GM23248 (cell line): ENCODE measurements at regions not wholly inside any gene's neighbourhood (a gene's known extent, or its start where the extent isn't known, plus 50 kb on each side); places are given as distances from the start of the nearest gene placed in this dataset.

Experiments
- DNase-seq: peaks from one replicate; pipeline ENCODE4 v3.0.0-alpha.2; 2015
- H2AFZ ChIP-seq: fragments of 200-600 bp; sonication (generic); 2 replicates; pipeline ENCODE4 v1.6.1; 2016; ENCODE audit warnings: antibody characterized with exemption
- H3F3A ChIP-seq: fragments of 200-600 bp; sonication (generic); 2 replicates; pipeline ENCODE4 v1.6.1; 2016; ENCODE audit warnings: mild to moderate bottlenecking, antibody characterized with exemption, mixed run types; ENCODE audit not compliant: insufficient read depth
- H3K27ac ChIP-seq: fragments of 200-600 bp; sonication (generic); 2 replicates; pipeline ENCODE4 v1.5.1; 2016; ENCODE audit warnings: mild to moderate bottlenecking
- H3K27me3 ChIP-seq: fragments of 200-600 bp; sonication (generic); replicated peaks from 2 replicates; pipeline ENCODE4 v1.6.1; 2016; ENCODE audit warnings: mild to moderate bottlenecking; ENCODE audit not compliant: insufficient read depth
- H3K36me3 ChIP-seq: fragments of 200-600 bp; sonication (generic); 2 replicates; pipeline ENCODE4 v1.6.1; 2016; ENCODE audit warnings: low read depth, mild to moderate bottlenecking
- H3K4me1 ChIP-seq: fragments of 200-600 bp; sonication (generic); 2 replicates; pipeline ENCODE4 v1.6.1; 2016; ENCODE audit warnings: mild to moderate bottlenecking; ENCODE audit not compliant: insufficient read depth
- H3K4me2 ChIP-seq: fragments of 200-600 bp; sonication (generic); one replicate; pipeline ENCODE4 v1.6.1; 2016; ENCODE audit warnings: mild to moderate bottlenecking; ENCODE audit not compliant: unreplicated experiment
- H3K4me3 ChIP-seq: fragments of 200-600 bp; sonication (generic); 2 replicates; pipeline ENCODE4 v1.5.1; 2016; ENCODE audit warnings: mild to moderate bottlenecking
- H3K79me2 ChIP-seq: fragments of 200-600 bp; sonication (generic); 2 replicates; pipeline ENCODE4 v1.6.1; 2016; ENCODE audit warnings: mild to moderate bottlenecking; ENCODE audit not compliant: insufficient read depth
- H3K9ac ChIP-seq: fragments of 200-600 bp; sonication (generic); 2 replicates; pipeline ENCODE4 v1.6.1; 2016; ENCODE audit warnings: mild to moderate bottlenecking
- H3K9me2 ChIP-seq: fragments of 200-600 bp; sonication (generic); 2 replicates; pipeline ENCODE4 v1.6.1; 2016; ENCODE audit warnings: mixed run types, mild to moderate bottlenecking, moderate library complexity; ENCODE audit not compliant: insufficient read depth
- H3K9me3 ChIP-seq: fragments of 200-600 bp; sonication (generic); one replicate; pipeline ENCODE4 v1.6.1; 2017; ENCODE audit warnings: low read depth
- H4K20me1 ChIP-seq: fragments of 200-600 bp; sonication (generic); 2 replicates; pipeline ENCODE4 v1.6.0; 2016; ENCODE audit not compliant: insufficient read depth
- EZH2 ChIP-seq: fragments of 200-600 bp; sonication (generic); IDR thresholded peaks from 2 replicates; pipeline ENCODE4 v1.6.1; 2018; ENCODE audit warnings: antibody characterized with exemption, mild to moderate bottlenecking; ENCODE audit not compliant: insufficient read depth, poor library complexity, severe bottlenecking
- EZH2phosphoT487 ChIP-seq: fragments of 200-600 bp; sonication (generic); IDR thresholded peaks from 2 replicates; pipeline ENCODE4 v1.6.1; 2018; ENCODE audit warnings: antibody characterized with exemption, moderate library complexity, mild to moderate bottlenecking, low read depth; ENCODE audit not compliant: insufficient read depth
- WGBS, 2 experiments: methylation state at CpG; one replicate each; pipeline ENCODE4 v1.1.6; 2015 to 2017; ENCODE audit warnings: low lambda C conversion rate in 2 of 2, low coverage in 1 of 2; ENCODE audit errors: missing lambda C conversion rate in 2 of 2; 5-methylcytosine and 5-hydroxymethylcytosine counted together
- in situ Hi-C: fragments of 300-500 bp; cut with MboI; formaldehyde crosslinking; loops from 2 replicates; pipeline ENCODE4 v1.15.0; 2020

DNA sequence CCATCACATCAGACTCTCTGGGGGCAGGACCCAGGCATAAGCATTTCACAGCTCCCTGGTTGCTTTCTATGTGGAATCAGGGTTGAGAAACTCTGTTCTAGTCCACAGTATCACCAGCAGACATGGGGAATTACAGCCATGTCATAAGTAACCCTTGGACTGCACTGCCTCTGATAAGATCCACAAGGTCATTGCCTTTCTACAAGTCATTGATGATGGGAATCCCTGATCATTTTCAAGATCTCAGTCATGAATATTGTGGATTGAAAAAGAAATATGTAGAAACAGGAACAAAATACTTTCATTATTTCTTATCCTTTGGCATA is 304.1 kb downstream of the KLF6 start:
- in situ Hi-C loops, result no loop called here

GRCh38 chr10:3480281-3480989 is 304.6 kb downstream of the KLF6 start:
- no peaks in the 10 kb centered on the region for H3K9me2 ChIP-seq
- no peaks in the 10 kb centered on the region for H4K20me1 ChIP-seq
- H3F3A ChIP-seq, result peaks cover 32% of the 10 kb centered on the region; the same call in 1 of the 2 replicates
- H3K4me2 ChIP-seq, result no peak overlapping the region
- H3K4me3 ChIP-seq, result no peak overlapping the region
- H2AFZ ChIP-seq, result no peak overlapping the region
- H3K27me3 ChIP-seq, result no peaks in the 10 kb centered on the region
- H3K4me1 ChIP-seq, result peaks cover 26% of the 10 kb centered on the region
- H3K79me2 ChIP-seq, result no peaks in the 10 kb centered on the region
- 88 to 89% methylated on average over 8 of the region's 8 CpGs for WGBS, 2 experiments
- no peak overlapping the region for H3K9ac ChIP-seq
- no peak overlapping the region for H3K27ac ChIP-seq
- no peaks in the 10 kb centered on the region for H3K36me3 ChIP-seq
- in situ Hi-C loops, result no loop called here
- TF ChIP-seq EZH2phosphoT487, result no peak
- TF ChIP-seq EZH2, result no peak
- H3K9me3 ChIP-seq, result no peaks in the 10 kb centered on the region
- DNase-seq, result no peak

More for the DNA sequence above, 304.1 kb downstream of the KLF6 start:
- H4K20me1 ChIP-seq, result no peaks in the 10 kb centered on the region
- no peak overlapping the region for H3K9ac ChIP-seq
- no peaks in the 10 kb centered on the region for H3K79me2 ChIP-seq
- DNase-seq, result no peak
- H3K4me1 ChIP-seq, result peaks cover 26% of the 10 kb centered on the region
- no peaks in the 10 kb centered on the region for H3K9me3 ChIP-seq
- no peak overlapping the region for H3K4me3 ChIP-seq
- no peak overlapping the region for H3K27ac ChIP-seq
- H3F3A ChIP-seq, result peaks cover 32% of the 10 kb centered on the region; the same call in 1 of the 2 replicates
- no peak for TF ChIP-seq EZH2phosphoT487
- no peak for TF ChIP-seq EZH2
- no peak overlapping the region for H2AFZ ChIP-seq
- H3K9me2 ChIP-seq, result no peaks in the 10 kb centered on the region
- no peaks in the 10 kb centered on the region for H3K27me3 ChIP-seq
- no peaks in the 10 kb centered on the region for H3K36me3 ChIP-seq
- H3K4me2 ChIP-seq, result no peak overlapping the region

- no peak overlapping the region for H3K27ac ChIP-seq
- H3K9me2 ChIP-seq, result no peaks in the 10 kb centered on the region
- no peaks in the 10 kb centered on the region for H4K20me1 ChIP-seq
- no peak overlapping the region for H3K9ac ChIP-seq
- TF ChIP-seq EZH2phosphoT487 (no peak), EZH2 (no peak)
- no peaks in the 10 kb centered on the region for H3K27me3 ChIP-seq
- H3K9me3 ChIP-seq, result no peaks in the 10 kb centered on the region
- H3F3A ChIP-seq, result peaks cover 32% of the 10 kb centered on the region; the same call in 1 of the 2 replicates
- no peak overlapping the region for H3K4me2 ChIP-seq
- H2AFZ ChIP-seq, result no peak overlapping the region
- 95% methylated on average over 7 of the region's 7 CpGs for WGBS, 2 experiments
- H3K4me3 ChIP-seq, result no peak overlapping the region
- no peaks in the 10 kb centered on the region for H3K79me2 ChIP-seq
- H3K36me3 ChIP-seq, result no peaks in the 10 kb centered on the region
- in situ Hi-C loops, result no loop called here
- no peak for DNase-seq
- H3K4me1 ChIP-seq, result peaks cover 26% of the 10 kb centered on the region
These were observed 306.2 kb upstream of the PITRM1 start for GRCh38 chr10:3478632-3479240.

- peaks cover 36% of the 10 kb centered on the region; the same call in 1 of the 2 replicates for H3F3A ChIP-seq
- no peak for DNase-seq
- H3K9me3 ChIP-seq, result no peaks in the 10 kb centered on the region
- peak overlapping the region; percentile 61 for H3K27ac ChIP-seq
- H3K79me2 ChIP-seq, result no peaks in the 10 kb centered on the region
- no peaks in the 10 kb centered on the region for H3K27me3 ChIP-seq
- no peak for TF ChIP-seq EZH2
- no peak for TF ChIP-seq EZH2phosphoT487
- no peaks in the 10 kb centered on the region for H3K36me3 ChIP-seq
- WGBS, 2 experiments, result 95 to 98% methylated on average over 2 of the region's 2 CpGs
- in situ Hi-C loops, result no loop called here
- no peak overlapping the region for H2AFZ ChIP-seq
- peak overlapping the region; percentile 55; the same call in 1 of the 2 replicates for H3K9ac ChIP-seq
- no peak overlapping the region for H3K4me3 ChIP-seq
- no peaks in the 10 kb centered on the region for H4K20me1 ChIP-seq
- H3K4me2 ChIP-seq, result peak overlapping the region; percentile 45
- H3K4me1 ChIP-seq, result peaks cover 27% of the 10 kb centered on the region
- H3K9me2 ChIP-seq, result no peaks in the 10 kb centered on the region
These were observed 305.6 kb upstream of the PITRM1 start for GRCh38 chr10:3478153-3478552.
